NCI-H460 (cell line): ENCODE measurements at regions not wholly inside any gene's neighbourhood (a gene's known extent, or its start where the extent isn't known, plus 50 kb on each side); places are given as distances from the start of the nearest gene placed in this dataset.
"Not testable (repeated sequence)": the region's sequence is repeated elsewhere in the genome, so short reads cannot be mapped to it uniquely, and the experiment has no call there.

Experiments
- DNase-seq: peaks from one replicate; pipeline ENCODE4 v3.0.0-alpha.2; 2016; ENCODE audit warnings: low read depth; ENCODE audit errors: extremely low read depth

GRCh38 chr4:82099928-82100579 lies 273.7 kb downstream of the HNRNPD start:
- DNase-seq, result no peak

- no peak for DNase-seq
These were observed 276.3 kb downstream of the HNRNPD start for GRCh38 chr4:82097504-82097903.

- no peak for DNase-seq
These were observed 283.1 kb downstream of the HNRNPD start for GRCh38 chr4:82090717-82091116.

GRCh38 chr4:82084747-82085146 lies 289.0 kb downstream of the HNRNPD start:
- DNase-seq, result no peak

- not testable (repeated sequence) for DNase-seq
These were observed 296.3 kb downstream of the HNRNPD start for GRCh38 chr4:82077471-82077995.

- no peak for DNase-seq
These were observed 297.0 kb downstream of the HNRNPD start for GRCh38 chr4:82076809-82077208.

GRCh38 chr4:82076359-82076758 lies 297.4 kb downstream of the HNRNPD start:
- DNase-seq, result no peak

- DNase-seq, result no peak
These were observed 301.8 kb downstream of the HNRNPD start for GRCh38 chr4:82071951-82072350.

GRCh38 chr4:82069883-82070638 lies 303.7 kb downstream of the HNRNPD start:
- no peak for DNase-seq

GRCh38 chr4:82063017-82063416 lies 310.8 kb downstream of the HNRNPD start:
- DNase-seq, result no peak

GRCh38 chr4:82057990-82058544 lies 315.7 kb downstream of the HNRNPD start:
- DNase-seq, result no peak

GRCh38 chr4:82055156-82055555 lies 318.6 kb downstream of the HNRNPD start:
- no peak for DNase-seq

GRCh38 chr4:82053396-82053795 lies 320.4 kb downstream of the HNRNPD start:
- no peak for DNase-seq

GRCh38 chr4:82050796-82051195 lies 323.0 kb downstream of the HNRNPD start:
- no peak for DNase-seq

- no peak for DNase-seq
These were observed 324.5 kb downstream of the HNRNPD start for GRCh38 chr4:82049294-82049693.

- DNase-seq, result no peak
These were observed 326.1 kb downstream of the HNRNPD start for GRCh38 chr4:82047731-82048130.

- no peak for DNase-seq
These were observed 327.0 kb downstream of the HNRNPD start for GRCh38 chr4:82046796-82047195.

GRCh38 chr4:82045267-82045666 lies 328.5 kb downstream of the HNRNPD start:
- no peak for DNase-seq

- DNase-seq, result peak; percentile 40
These were observed 329.4 kb downstream of the HNRNPD start for GRCh38 chr4:82044141-82044993.

GRCh38 chr4:82043809-82044137 lies 330.0 kb downstream of the HNRNPD start:
- DNase-seq, result no peak
